AG04449 (cell line): ENCODE measurements at regions not wholly inside any gene's neighbourhood (a gene's known extent, or its start where the extent isn't known, plus 50 kb on each side); places are given as distances from the start of the nearest gene placed in this dataset.

ENCODE experiments used
- CTCF ChIA-PET: fragments of 350-600 bp; formaldehyde crosslinking; extraction: SDS; loops from one replicate; lab custom pipeline; 2021; ENCODE audit warnings: antibody characterized with exemption; lab: Yijun Ruan, JAX
- POLR2A ChIA-PET: fragments of 400-600, 350-600 bp; formaldehyde crosslinking; extraction: SDS; loops from one replicate; lab custom pipeline; 2020; ENCODE audit warnings: antibody characterized with exemption, inconsistent platforms; lab: Yijun Ruan, JAX
- DNase-seq: peaks from one replicate; pipeline ENCODE4 v3.0.0-alpha.2; 2010; ENCODE audit warnings: low read depth, low spot score
- H3K4me3 ChIP-seq: 2 replicates; pipeline ENCODE4 v1.5.1; 2011; ENCODE audit warnings: low read depth, mild to moderate bottlenecking, control low read depth, low read length
- CTCF ChIP-seq: IDR thresholded peaks from one replicate; pipeline ENCODE4 v1.5.1; 2011; ENCODE audit warnings: mild to moderate bottlenecking, moderate library complexity, low read length, control low read depth, inconsistent platforms; ENCODE audit not compliant: insufficient read depth; ENCODE audit errors: missing control alignments

DNA sequence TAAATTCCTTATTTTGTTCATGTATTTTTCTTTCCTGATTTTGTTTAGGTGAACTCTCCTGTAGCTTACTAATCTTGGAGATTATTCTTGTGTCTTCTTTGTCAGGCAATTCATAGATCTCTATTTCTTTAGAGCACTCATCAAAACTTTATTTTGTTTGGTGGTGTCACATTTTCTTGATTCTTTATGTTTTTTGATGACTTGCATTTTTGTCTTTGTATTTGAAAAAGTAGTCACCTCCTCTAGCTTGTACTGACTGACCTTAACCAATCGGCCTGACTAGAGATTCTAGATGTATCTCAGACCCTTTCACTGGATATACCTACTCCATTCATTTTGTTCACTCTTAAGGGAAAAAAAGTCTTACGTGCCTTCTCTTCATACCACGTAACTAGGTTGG is 986.3 kb upstream of the LRRTM1 start:
- no peak for DNase-seq
- CTCF ChIA-PET = no interaction called here
- no peak overlapping the region for H3K4me3 ChIP-seq
- POLR2A ChIA-PET = no interaction called here
- TF ChIP-seq CTCF = no peak

DNA sequence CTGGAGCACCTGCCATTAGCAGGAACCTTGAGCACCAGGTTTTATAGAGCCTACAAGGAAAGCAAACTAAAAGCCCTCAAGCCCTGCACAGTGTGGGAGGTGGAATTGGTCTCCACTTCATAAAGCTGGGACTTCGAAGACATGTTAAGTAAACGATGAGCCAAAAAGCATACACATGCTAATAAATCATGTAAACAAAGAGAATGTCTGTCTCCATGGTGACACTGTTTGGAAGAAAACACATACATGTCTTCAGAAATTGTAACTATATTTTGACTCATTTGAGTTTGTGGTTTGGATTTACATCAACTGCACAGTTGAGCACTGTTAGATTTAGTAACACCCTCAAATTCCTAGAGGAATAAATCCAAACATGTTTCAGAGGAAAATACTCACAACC is 978.5 kb upstream of the LRRTM1 start:
- no peak for TF ChIP-seq CTCF
- no peak for DNase-seq
- ChIA-PET CTCF (no interaction called here), POLR2A (no interaction called here)
- no peak overlapping the region for H3K4me3 ChIP-seq

- TF ChIP-seq CTCF = no peak
- POLR2A ChIA-PET = no interaction called here
Observed at GRCh38 chr2:81282151-81282769, 977.7 kb upstream of the LRRTM1 start.

GRCh38 chr2:81276595-81276994 is 972.0 kb upstream of the LRRTM1 start:
- no peak overlapping the region for H3K4me3 ChIP-seq
- no peak for DNase-seq
- CTCF ChIA-PET = no interaction called here
- POLR2A ChIA-PET = no interaction called here
- no peak for TF ChIP-seq CTCF

More at GRCh38 chr2:81282151-81282769, 977.7 kb upstream of the LRRTM1 start:
- CTCF ChIA-PET = no interaction called here
- H3K4me3 ChIP-seq = no peak overlapping the region
- no peak for DNase-seq

GRCh38 chr2:81266106-81266505 is 961.6 kb upstream of the LRRTM1 start:
- H3K4me3 ChIP-seq = no peak overlapping the region
- no peak for DNase-seq
- no peak for TF ChIP-seq CTCF
- ChIA-PET POLR2A (no interaction called here), CTCF (no interaction called here)

GRCh38 chr2:81263989-81264388 is 959.4 kb upstream of the LRRTM1 start:
- no peak for DNase-seq
- CTCF ChIA-PET = no interaction called here
- no peak overlapping the region for H3K4me3 ChIP-seq
- POLR2A ChIA-PET = no interaction called here
- no peak for TF ChIP-seq CTCF
